ENCODE measurements at regions not wholly inside any gene's neighbourhood (a gene's known extent, or its start where the extent isn't known, plus 50 kb on each side); places are given as distances from the start of the nearest gene placed in this dataset.
"Not testable (repeated sequence)": the region's sequence is repeated elsewhere in the genome, so short reads cannot be mapped to it uniquely, and the experiment has no call there.

GRCh38 chr6:6869094-6869493 lies 238.7 kb upstream of the RREB1 start:
- no peak overlapping the region for H3K4me3 ChIP-seq (replicated peaks; ENCODE audit: low read depth, low read length)
- no peak for DNase-seq (ENCODE audit: low read depth)
- no peak for TF ChIP-seq CTCF (IDR thresholded peaks at IDR 0.05; ENCODE audit: low read length, missing control alignments)

GRCh38 chr6:6870921-6871320 lies 236.8 kb upstream of the RREB1 start:
- H3K4me3 ChIP-seq (replicated peaks; ENCODE audit: low read depth, low read length), result no peak overlapping the region
- no peak for TF ChIP-seq CTCF (IDR thresholded peaks at IDR 0.05; ENCODE audit: low read length, missing control alignments)

GRCh38 chr6:6872459-6873344 lies 235.1 kb upstream of the RREB1 start:
- TF ChIP-seq CTCF (IDR thresholded peaks at IDR 0.05; ENCODE audit: low read length, missing control alignments), result no peak
- H3K4me3 ChIP-seq (replicated peaks; ENCODE audit: low read depth, low read length), result no peak overlapping the region
- DNase-seq (ENCODE audit: low read depth), result no peak

More at GRCh38 chr6:6870921-6871320, 236.8 kb upstream of the RREB1 start:
- no peak for DNase-seq (ENCODE audit: low read depth)

- no peak overlapping the region for H3K4me3 ChIP-seq (replicated peaks; ENCODE audit: low read depth, low read length)
- TF ChIP-seq CTCF (IDR thresholded peaks at IDR 0.05; ENCODE audit: low read length, missing control alignments), result no peak
- DNase-seq (ENCODE audit: low read depth), result no peak
Observed at GRCh38 chr6:6873778-6874177, 234.0 kb upstream of the RREB1 start.

- no peak overlapping the region for H3K4me3 ChIP-seq (replicated peaks; ENCODE audit: low read depth, low read length)
- TF ChIP-seq CTCF (IDR thresholded peaks at IDR 0.05; ENCODE audit: low read length, missing control alignments), result no peak
- DNase-seq (ENCODE audit: low read depth), result peak; percentile 75
Observed at GRCh38 chr6:6875818-6876470, 231.8 kb upstream of the RREB1 start.

GRCh38 chr6:6877792-6878191 lies 230.0 kb upstream of the RREB1 start:
- DNase-seq (ENCODE audit: low read depth); H3K4me3 ChIP-seq (replicated peaks; ENCODE audit: low read depth, low read length): not testable (repeated sequence)

- no peak for TF ChIP-seq CTCF (IDR thresholded peaks at IDR 0.05; ENCODE audit: low read length, missing control alignments)
- no peak overlapping the region for H3K4me3 ChIP-seq (replicated peaks; ENCODE audit: low read depth, low read length)
- no peak for DNase-seq (ENCODE audit: low read depth)
Observed at GRCh38 chr6:6878887-6879585, 228.7 kb upstream of the RREB1 start.

GRCh38 chr6:6879586-6879974 lies 228.2 kb upstream of the RREB1 start:
- DNase-seq (ENCODE audit: low read depth), result peak; percentile 30
- not testable (repeated sequence) for H3K4me3 ChIP-seq (replicated peaks; ENCODE audit: low read depth, low read length)

Data from fibroblast of pulmonary artery (primary cell).